Activated CD8-positive, alpha-beta T cell treated with anti-CD3 and anti-CD28 coated beads for 36 hours (primary cell): ENCODE measurements at regions not wholly inside any gene's neighbourhood (a gene's known extent, or its start where the extent isn't known, plus 50 kb on each side); places are given as distances from the start of the nearest gene placed in this dataset.

Experiments
- ATAC-seq: fragments of 200-7000 bp; cut with Tn5 transposase; one replicate; pipeline ENCODE4 v1.10.0; 2021; ENCODE audit warnings: mild to moderate bottlenecking, moderate library complexity
- CTCF ChIA-PET: fragments of 350-600 bp; sonication (Branson Sonifier 250); formaldehyde crosslinking; loops from one replicate; lab custom pipeline; 2021; ENCODE audit warnings: antibody characterized with exemption; lab: Charles Lee
- POLR2A ChIA-PET: fragments of 350-600 bp; sonication (Branson Sonifier 250); formaldehyde crosslinking; loops from one replicate; lab custom pipeline; 2021; ENCODE audit warnings: antibody characterized with exemption; lab: Charles Lee
- DNase-seq: peaks from one replicate; pipeline ENCODE4 v3.0.0-alpha.2; 2020
- H3K27ac Mint-ChIP-seq: one replicate; pipeline ENCODE4 v1.8.0; 2021; ENCODE audit warnings: mild to moderate bottlenecking, mixed read lengths
- H3K27me3 Mint-ChIP-seq: one replicate; pipeline ENCODE4 v1.8.0; 2021; ENCODE audit warnings: mixed read lengths
- H3K36me3 Mint-ChIP-seq: one replicate; pipeline ENCODE4 v1.8.0; 2021; ENCODE audit warnings: low read depth, mixed read lengths
- H3K4me1 Mint-ChIP-seq: one replicate; pipeline ENCODE4 v1.8.0; 2021; ENCODE audit warnings: low read depth, mixed read lengths
- H3K4me3 Mint-ChIP-seq: one replicate; pipeline ENCODE4 v1.8.0; 2021; ENCODE audit warnings: mild to moderate bottlenecking, moderate library complexity, mixed read lengths
- H3K9me3 Mint-ChIP-seq: one replicate; pipeline ENCODE4 v1.8.0; 2021; ENCODE audit warnings: mixed read lengths
- intact Hi-C: fragments of 100-400 bp; cut with micrococcal nuclease; formaldehyde crosslinking; loops from one replicate; pipeline ENCODE4 v1.10.0; 2022
- TF ChIP-seq, protein P1 (sequence below): fragments of 200-600 bp; IDR thresholded peaks from one replicate; pipeline ENCODE4 v1.8.0; 2022; ENCODE audit warnings: antibody characterized with exemption, mild to moderate bottlenecking

- H3K36me3 Mint-ChIP-seq, result no peaks in the 10 kb centered on the region
- H3K4me3 Mint-ChIP-seq, result no peak overlapping the region
- DNase-seq (no peak), ATAC-seq (no peak)
- H3K27me3 Mint-ChIP-seq, result no peaks in the 10 kb centered on the region
- peaks cover 16% of the 10 kb centered on the region for H3K9me3 Mint-ChIP-seq
- no peak overlapping the region for H3K27ac Mint-ChIP-seq
- ChIA-PET CTCF (no interaction called here), POLR2A (no interaction called here)
- intact Hi-C loops, result no loop called here
- no peaks in the 10 kb centered on the region for H3K4me1 Mint-ChIP-seq
- TF ChIP-seq, protein P1, sequence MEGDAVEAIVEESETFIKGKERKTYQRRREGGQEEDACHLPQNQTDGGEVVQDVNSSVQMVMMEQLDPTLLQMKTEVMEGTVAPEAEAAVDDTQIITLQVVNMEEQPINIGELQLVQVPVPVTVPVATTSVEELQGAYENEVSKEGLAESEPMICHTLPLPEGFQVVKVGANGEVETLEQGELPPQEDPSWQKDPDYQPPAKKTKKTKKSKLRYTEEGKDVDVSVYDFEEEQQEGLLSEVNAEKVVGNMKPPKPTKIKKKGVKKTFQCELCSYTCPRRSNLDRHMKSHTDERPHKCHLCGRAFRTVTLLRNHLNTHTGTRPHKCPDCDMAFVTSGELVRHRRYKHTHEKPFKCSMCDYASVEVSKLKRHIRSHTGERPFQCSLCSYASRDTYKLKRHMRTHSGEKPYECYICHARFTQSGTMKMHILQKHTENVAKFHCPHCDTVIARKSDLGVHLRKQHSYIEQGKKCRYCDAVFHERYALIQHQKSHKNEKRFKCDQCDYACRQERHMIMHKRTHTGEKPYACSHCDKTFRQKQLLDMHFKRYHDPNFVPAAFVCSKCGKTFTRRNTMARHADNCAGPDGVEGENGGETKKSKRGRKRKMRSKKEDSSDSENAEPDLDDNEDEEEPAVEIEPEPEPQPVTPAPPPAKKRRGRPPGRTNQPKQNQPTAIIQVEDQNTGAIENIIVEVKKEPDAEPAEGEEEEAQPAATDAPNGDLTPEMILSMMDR, result no peak
Measured at GRCh38 chr3:481111-481510, 284.5 kb downstream of the CHL1 start.

DNA sequence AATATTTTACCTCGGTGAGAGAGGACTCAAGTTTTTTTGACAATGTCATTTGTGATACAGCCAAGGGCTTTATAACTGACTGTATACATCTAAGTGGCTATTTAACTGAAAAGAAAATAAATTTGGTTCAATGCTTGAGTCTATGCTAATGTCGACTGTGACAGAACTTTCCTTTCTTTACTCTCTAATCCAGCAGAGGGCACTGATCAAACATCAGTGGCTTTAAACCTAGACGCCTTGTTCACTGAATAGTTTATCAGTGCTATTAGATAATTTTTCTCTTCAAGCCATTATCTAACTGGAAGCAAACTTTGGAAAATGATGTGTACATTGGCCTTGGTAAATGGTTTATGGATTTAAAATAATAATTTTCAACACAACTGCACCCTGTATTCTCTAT is 285.1 kb downstream of the CHL1 start:
- ATAC-seq (no peak), DNase-seq (no peak)
- ChIA-PET CTCF (no interaction called here), POLR2A (no interaction called here)
- TF ChIP-seq, protein P1, result no peak
- peaks cover 16% of the 10 kb centered on the region for H3K9me3 Mint-ChIP-seq
- no peaks in the 10 kb centered on the region for H3K36me3 Mint-ChIP-seq
- H3K27me3 Mint-ChIP-seq, result no peaks in the 10 kb centered on the region
- intact Hi-C loops, result no loop called here
- no peaks in the 10 kb centered on the region for H3K4me1 Mint-ChIP-seq
- H3K27ac Mint-ChIP-seq, result no peak overlapping the region
- no peak overlapping the region for H3K4me3 Mint-ChIP-seq

DNA sequence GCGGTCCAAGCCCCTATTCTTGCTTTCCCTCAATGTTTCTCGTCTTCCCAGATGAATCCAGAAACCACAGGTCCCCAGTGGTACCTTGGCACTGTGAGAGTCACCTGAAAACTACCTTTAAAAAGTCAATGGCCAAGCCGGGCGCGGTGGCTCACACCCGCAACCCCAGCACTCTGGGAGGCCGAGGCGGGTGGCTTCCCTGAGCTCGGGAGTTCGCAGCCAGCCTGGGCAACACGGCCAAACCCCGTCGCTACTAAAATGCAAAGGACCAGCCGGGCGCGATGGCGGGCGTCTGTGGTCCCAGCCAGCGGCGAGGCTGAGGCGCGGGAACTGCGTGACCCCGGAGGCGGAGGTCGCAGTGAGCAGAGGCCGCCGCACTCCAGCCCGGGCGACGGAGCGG is 285.9 kb downstream of the CHL1 start:
- Mint-ChIP-seq H3K27me3 (no peaks in the 10 kb centered on the region), H3K4me3 (no peak overlapping the region), H3K36me3 (no peaks in the 10 kb centered on the region), H3K9me3 (peaks cover 12% of the 10 kb centered on the region), H3K4me1 (no peaks in the 10 kb centered on the region), H3K27ac (no peak overlapping the region)
- CTCF ChIA-PET, result no interaction called here
- POLR2A ChIA-PET, result no interaction called here
- TF ChIP-seq, protein P1, result no peak
- ATAC-seq (no peak), DNase-seq (no peak)
- intact Hi-C loops, result no loop called here

- Mint-ChIP-seq H3K9me3 (peaks cover under 1% of the 10 kb centered on the region), H3K36me3 (no peaks in the 10 kb centered on the region), H3K4me1 (no peaks in the 10 kb centered on the region), H3K4me3 (no peak overlapping the region), H3K27ac (no peak overlapping the region), H3K27me3 (no peaks in the 10 kb centered on the region)
- POLR2A ChIA-PET, result no interaction called here
- intact Hi-C loops, result no loop called here
- DNase-seq, result no peak
- TF ChIP-seq, protein P1, result no peak
- CTCF ChIA-PET, result no interaction called here
- ATAC-seq, result no peak
Measured at GRCh38 chr3:484341-484740, 287.8 kb downstream of the CHL1 start.

- intact Hi-C loops, result no loop called here
- no peak for DNase-seq
- Mint-ChIP-seq H3K9me3 (peaks cover 2% of the 10 kb centered on the region), H3K27me3 (no peaks in the 10 kb centered on the region), H3K36me3 (no peaks in the 10 kb centered on the region), H3K4me3 (no peak overlapping the region), H3K4me1 (no peaks in the 10 kb centered on the region), H3K27ac (no peak overlapping the region)
- ATAC-seq, result no peak
- POLR2A ChIA-PET, result no interaction called here
- TF ChIP-seq, protein P1, result no peak
- CTCF ChIA-PET, result no interaction called here
Measured at GRCh38 chr3:487614-488013, 291.1 kb downstream of the CHL1 start.
